CD14-positive monocyte (primary cell): ENCODE measurements at regions not wholly inside any gene's neighbourhood (a gene's known extent, or its start where the extent isn't known, plus 50 kb on each side); places are given as distances from the start of the nearest gene placed in this dataset.

Experiments used
- DNase-seq, 3 donors: peaks; one replicate each; pipeline ENCODE4 v3.0.0-alpha.2; 2011 to 2022
- H2AFZ ChIP-seq: 2 replicates; pipeline ENCODE4 v1.6.0; 2012; ENCODE audit warnings: mild to moderate bottlenecking, low read depth, low read length, inconsistent platforms; ENCODE audit not compliant: insufficient read depth, poor library complexity, severe bottlenecking
- H3K27ac ChIP-seq, 2 donors: 1 replicate in 1 of 2; 2 replicates in 1 of 2; pipeline ENCODE4 v1.5.1; 2012 to 2013; ENCODE audit warnings: low read length in 2 of 2, control low read depth in 1 of 2, inconsistent platforms in 1 of 2, low read depth in 1 of 2, mild to moderate bottlenecking in 1 of 2
- H3K27me3 ChIP-seq, 2 donors: one replicate each; pipeline versions ENCODE4 v1.6.0 to v1.6.1; 2011 to 2013; ENCODE audit warnings: low read length in 2 of 2; ENCODE audit not compliant: control insufficient read depth in 2 of 2, insufficient read depth in 2 of 2
- H3K36me3 ChIP-seq, 2 donors: replicated peaks in 1 of 2; 1 replicate in 1 of 2; 2 replicates in 1 of 2; pipeline versions ENCODE4 v1.5.1 to v1.6.1; 2012 to 2013; ENCODE audit warnings: low read length in 2 of 2, control low read depth in 1 of 2, inconsistent platforms in 1 of 2, mild to moderate bottlenecking in 1 of 2; ENCODE audit not compliant: insufficient read depth in 2 of 2, control insufficient read depth in 1 of 2
- H3K4me1 ChIP-seq, 2 donors: 1 replicate in 1 of 2; 2 replicates in 1 of 2; pipeline versions ENCODE4 v1.5.1 to v1.6.1; 2012 to 2013; ENCODE audit warnings: low read length in 2 of 2, control low read depth in 1 of 2, inconsistent platforms in 1 of 2, mild to moderate bottlenecking in 1 of 2, moderate library complexity in 1 of 2; ENCODE audit not compliant: insufficient read depth in 2 of 2, control insufficient read depth in 1 of 2
- H3K4me2 ChIP-seq: replicated peaks from 2 replicates; pipeline ENCODE3; 2012; ENCODE audit warnings: low read length, moderate library complexity, mild to moderate bottlenecking; ENCODE audit not compliant: poor library complexity, severe bottlenecking; ENCODE audit errors: extremely low read depth
- H3K4me3 ChIP-seq, 3 experiments: fragments of 200-600 bp in 1 of 3; sonication (generic) in 1 of 3; replicated peaks in 1 of 3; 1 replicate in 2 of 3; 2 replicates in 1 of 3; pipeline ENCODE4 v1.5.1; 2011 to 2013; ENCODE audit warnings: low read length in 3 of 3, mild to moderate bottlenecking in 3 of 3, control low read depth in 2 of 3, low read depth in 2 of 3, inconsistent platforms in 1 of 3, moderate library complexity in 1 of 3
- H3K79me2 ChIP-seq: 2 replicates; pipeline ENCODE4 v1.6.0; 2012; ENCODE audit warnings: mild to moderate bottlenecking, control low read depth, inconsistent platforms, low read length, moderate library complexity; ENCODE audit not compliant: insufficient read depth
- H3K9ac ChIP-seq: 2 replicates; pipeline ENCODE4 v1.6.0; 2017; ENCODE audit warnings: low read length, mild to moderate bottlenecking; ENCODE audit not compliant: insufficient read depth, poor library complexity, severe bottlenecking
- H3K9me3 ChIP-seq, 2 donors: replicated peaks in 1 of 2; 1 replicate in 1 of 2; 2 replicates in 1 of 2; pipeline versions ENCODE4 v1.5.1 to v1.6.1; 2012 to 2013; ENCODE audit warnings: low read length in 2 of 2, control low read depth in 1 of 2; ENCODE audit not compliant: control insufficient read depth in 1 of 2, insufficient read depth in 1 of 2
- H4K20me1 ChIP-seq: 2 replicates; pipeline ENCODE4 v1.6.0; 2012; ENCODE audit warnings: mild to moderate bottlenecking, low read length, control low read depth, moderate library complexity; ENCODE audit not compliant: insufficient read depth
- H3K27ac Mint-ChIP-seq, 7 donors: one replicate each; pipeline ENCODE4 v1.8.0; 2020; ENCODE audit warnings: mild to moderate bottlenecking in 7 of 7, mixed read lengths in 7 of 7, moderate library complexity in 6 of 7, inconsistent platforms in 2 of 7
- H3K27me3 Mint-ChIP-seq, 3 donors: one replicate each; pipeline ENCODE4 v1.8.0; 2021 to 2022; ENCODE audit warnings: low read depth in 3 of 3, mild to moderate bottlenecking in 3 of 3, mixed read lengths in 3 of 3, moderate library complexity in 3 of 3, inconsistent platforms in 1 of 3
- H3K36me3 Mint-ChIP-seq, 2 donors: one replicate each; pipeline ENCODE4 v1.8.0; 2020; ENCODE audit warnings: mixed read lengths in 2 of 2, inconsistent platforms in 1 of 2, mild to moderate bottlenecking in 1 of 2
- H3K4me1 Mint-ChIP-seq: one replicate; pipeline ENCODE4 v1.8.0; 2020; ENCODE audit warnings: mild to moderate bottlenecking, mixed read lengths
- H3K4me3 Mint-ChIP-seq, 2 donors: one replicate each; pipeline ENCODE4 v1.8.0; 2020; ENCODE audit warnings: mild to moderate bottlenecking in 2 of 2, mixed read lengths in 2 of 2, moderate library complexity in 1 of 2
- H3K9me3 Mint-ChIP-seq, 7 donors: one replicate each; pipeline ENCODE4 v1.8.0; 2020 to 2022; ENCODE audit warnings: mixed read lengths in 7 of 7, mild to moderate bottlenecking in 6 of 7, moderate library complexity in 6 of 7, inconsistent platforms in 2 of 7
- WGBS: methylation state at CpG from one replicate; pipeline ENCODE4 v1.1.5; 2013; ENCODE audit warnings: missing lambda C conversion rate; ENCODE audit not compliant: insufficient coverage; 5-methylcytosine and 5-hydroxymethylcytosine counted together
- intact Hi-C, 2 donors: fragments of 100-400 bp; cut with micrococcal nuclease; formaldehyde crosslinking; loops; one replicate each; pipeline versions ENCODE4 v1.15.0 to v1.15.1; 2023
- TF ChIP-seq, protein P1 (sequence below): fragments of 200-600 bp; IDR thresholded peaks from one replicate; pipeline ENCODE4 v1.8.0; 2022; ENCODE audit warnings: antibody characterized with exemption, mild to moderate bottlenecking

DNA sequence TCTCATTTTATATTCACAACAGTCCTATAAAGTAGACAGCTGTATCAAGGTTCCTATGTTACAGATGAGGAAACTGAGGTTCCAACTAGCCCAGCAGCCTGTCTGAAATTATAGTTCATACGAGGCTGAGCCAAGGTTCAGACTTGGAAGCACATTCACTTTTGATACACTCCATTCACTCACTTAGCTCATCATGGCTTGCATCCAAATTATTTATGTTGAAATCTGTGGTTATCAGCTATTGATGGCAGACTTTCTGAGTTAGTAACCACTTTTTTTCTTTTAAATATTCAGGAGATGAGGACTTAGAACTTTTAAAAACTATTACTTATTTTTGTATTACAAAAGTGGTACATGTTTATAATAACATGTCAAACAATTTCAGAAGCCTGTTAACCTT, 188.2 kb downstream of the MTX2 start:
- no peak for DNase-seq
- H3K27me3 ChIP-seq, result peaks cover 27 to 36% of the 10 kb centered on the region in 2 donors
- H3K4me2 ChIP-seq, result no peak overlapping the region
- no peak overlapping the region for H3K9ac ChIP-seq
- H3K4me1 ChIP-seq, result no peaks in the 10 kb centered on the region
- H3K36me3 ChIP-seq, result no peaks in the 10 kb centered on the region
- no peak overlapping the region for H2AFZ ChIP-seq
- no peaks in the 10 kb centered on the region for H3K36me3 Mint-ChIP-seq
- intact Hi-C loops, result loop anchor here (2.0 to 10.0 kb wide), 3 partner anchors 315 to 1093 kb away; no protein-coding TSS in a partner anchor
- H3K27ac ChIP-seq, result no peak overlapping the region
- no CpG with 5 or more reads among the region's 1 CpG for WGBS
- H3K9me3 ChIP-seq, result no peaks in the 10 kb centered on the region
- H3K4me3 Mint-ChIP-seq, result no peak overlapping the region
- H4K20me1 ChIP-seq, result no peaks in the 10 kb centered on the region
- H3K4me3 ChIP-seq, result no peak overlapping the region
- no peak overlapping the region for H3K27ac Mint-ChIP-seq
- TF ChIP-seq, protein P1, sequence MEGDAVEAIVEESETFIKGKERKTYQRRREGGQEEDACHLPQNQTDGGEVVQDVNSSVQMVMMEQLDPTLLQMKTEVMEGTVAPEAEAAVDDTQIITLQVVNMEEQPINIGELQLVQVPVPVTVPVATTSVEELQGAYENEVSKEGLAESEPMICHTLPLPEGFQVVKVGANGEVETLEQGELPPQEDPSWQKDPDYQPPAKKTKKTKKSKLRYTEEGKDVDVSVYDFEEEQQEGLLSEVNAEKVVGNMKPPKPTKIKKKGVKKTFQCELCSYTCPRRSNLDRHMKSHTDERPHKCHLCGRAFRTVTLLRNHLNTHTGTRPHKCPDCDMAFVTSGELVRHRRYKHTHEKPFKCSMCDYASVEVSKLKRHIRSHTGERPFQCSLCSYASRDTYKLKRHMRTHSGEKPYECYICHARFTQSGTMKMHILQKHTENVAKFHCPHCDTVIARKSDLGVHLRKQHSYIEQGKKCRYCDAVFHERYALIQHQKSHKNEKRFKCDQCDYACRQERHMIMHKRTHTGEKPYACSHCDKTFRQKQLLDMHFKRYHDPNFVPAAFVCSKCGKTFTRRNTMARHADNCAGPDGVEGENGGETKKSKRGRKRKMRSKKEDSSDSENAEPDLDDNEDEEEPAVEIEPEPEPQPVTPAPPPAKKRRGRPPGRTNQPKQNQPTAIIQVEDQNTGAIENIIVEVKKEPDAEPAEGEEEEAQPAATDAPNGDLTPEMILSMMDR, result no peak
- H3K79me2 ChIP-seq, result no peaks in the 10 kb centered on the region
- H3K27me3 Mint-ChIP-seq, result peaks cover 17 to 35% (median 20%) of the 10 kb centered on the region in 3 donors
- H3K9me3 Mint-ChIP-seq, result peaks cover 0 to 2% (median 0%) of the 10 kb centered on the region in 7 donors
- H3K4me1 Mint-ChIP-seq, result no peaks in the 10 kb centered on the region

DNA sequence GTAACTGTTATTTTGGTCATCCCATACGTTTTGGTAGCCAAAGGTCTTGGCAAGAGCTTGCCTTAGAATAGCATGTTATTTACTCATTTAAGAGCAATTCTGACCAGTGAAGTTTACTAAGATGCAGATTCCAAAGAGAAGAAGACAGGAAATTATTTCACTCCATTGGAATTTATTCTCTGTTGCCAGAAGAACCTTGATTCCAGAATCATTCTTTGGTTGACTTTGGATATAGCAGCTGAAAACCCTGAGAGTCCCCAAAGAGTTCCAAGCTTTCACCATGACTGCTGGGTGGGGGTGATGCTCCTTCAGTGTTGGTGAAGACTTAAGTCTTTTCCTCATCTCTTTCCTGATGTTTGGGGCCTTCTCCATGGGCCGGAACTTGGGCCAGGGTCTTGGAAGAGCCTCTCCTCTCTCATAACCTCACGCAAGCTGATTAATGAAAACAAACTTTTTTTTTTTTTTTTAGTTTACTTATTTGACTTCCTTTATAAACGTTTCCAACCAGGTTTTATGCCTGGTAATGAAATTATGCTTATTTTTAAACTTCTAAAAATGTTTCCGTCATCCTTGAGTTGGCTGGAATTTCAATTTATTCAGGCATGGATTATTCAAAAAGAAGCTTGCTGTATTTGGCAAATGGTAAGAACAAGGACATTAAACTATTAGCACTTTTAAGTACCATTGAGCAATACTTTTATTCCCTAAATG, 192.0 kb downstream of the MTX2 start:
- Histone ChIP-seq H3K27ac (no peak overlapping the region), H3K27me3 (peaks cover 25 to 29% of the 10 kb centered on the region in 2 donors), H3K36me3 (no peaks in the 10 kb centered on the region), H3K4me1 (no peaks in the 10 kb centered on the region), H3K4me2 (no peak overlapping the region), H4K20me1 (no peaks in the 10 kb centered on the region), H3K79me2 (no peaks in the 10 kb centered on the region), H3K4me3 (no peak overlapping the region), H2AFZ (no peak overlapping the region), H3K9ac (no peak overlapping the region), H3K9me3 (no peaks in the 10 kb centered on the region)
- no peak for DNase-seq
- intact Hi-C loops, result no loop called here
- Mint-ChIP-seq H3K27ac (no peak overlapping the region), H3K9me3 (no peaks in the 10 kb centered on the region), H3K27me3 (peaks cover 12 to 44% (median 15%) of the 10 kb centered on the region in 3 donors), H3K36me3 (no peaks in the 10 kb centered on the region), H3K4me3 (no peak overlapping the region), H3K4me1 (no peaks in the 10 kb centered on the region)
- WGBS, result no CpG with 5 or more reads among the region's 5 CpGs
- TF ChIP-seq, protein P1, result no peak
